HG03460 (cell line): ENCODE measurements at regions not wholly inside any gene's neighbourhood (a gene's known extent, or its start where the extent isn't known, plus 50 kb on each side); places are given as distances from the start of the nearest gene placed in this dataset.
"Not testable (repeated sequence)": the region's sequence is repeated elsewhere in the genome, so short reads cannot be mapped to it uniquely, and the experiment has no call there.

Experiments
- ATAC-seq: cut with Tn5 transposase; IDR thresholded peaks from one replicate; pipeline ENCODE4 v1.9.1; 2021; ENCODE audit not compliant: unreplicated experiment

DNA sequence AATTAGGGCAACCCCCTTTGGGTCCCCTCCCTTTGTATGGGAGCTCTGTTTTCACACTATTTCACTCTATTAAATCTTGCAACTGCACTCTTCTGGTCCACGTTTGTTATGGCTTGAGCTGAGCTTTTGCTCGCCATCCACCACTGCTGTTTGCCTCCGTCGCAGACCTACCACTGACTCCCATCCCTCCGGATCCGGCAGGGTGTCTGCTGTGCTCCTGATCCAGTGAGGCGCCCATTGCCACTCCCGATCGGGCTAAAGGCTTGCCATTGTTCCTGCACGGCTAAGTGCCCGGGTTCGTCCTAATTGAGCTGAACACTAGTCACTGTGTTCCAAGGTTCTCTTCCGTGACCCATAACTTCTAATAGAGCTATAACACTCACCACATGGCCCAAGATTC is 1424.7 kb downstream of the SLITRK1 start:
- not testable (repeated sequence) for ATAC-seq

- ATAC-seq, result no peak
Observed at GRCh38 chr13:82447416-82448077, 1434.7 kb downstream of the SLITRK1 start.

DNA sequence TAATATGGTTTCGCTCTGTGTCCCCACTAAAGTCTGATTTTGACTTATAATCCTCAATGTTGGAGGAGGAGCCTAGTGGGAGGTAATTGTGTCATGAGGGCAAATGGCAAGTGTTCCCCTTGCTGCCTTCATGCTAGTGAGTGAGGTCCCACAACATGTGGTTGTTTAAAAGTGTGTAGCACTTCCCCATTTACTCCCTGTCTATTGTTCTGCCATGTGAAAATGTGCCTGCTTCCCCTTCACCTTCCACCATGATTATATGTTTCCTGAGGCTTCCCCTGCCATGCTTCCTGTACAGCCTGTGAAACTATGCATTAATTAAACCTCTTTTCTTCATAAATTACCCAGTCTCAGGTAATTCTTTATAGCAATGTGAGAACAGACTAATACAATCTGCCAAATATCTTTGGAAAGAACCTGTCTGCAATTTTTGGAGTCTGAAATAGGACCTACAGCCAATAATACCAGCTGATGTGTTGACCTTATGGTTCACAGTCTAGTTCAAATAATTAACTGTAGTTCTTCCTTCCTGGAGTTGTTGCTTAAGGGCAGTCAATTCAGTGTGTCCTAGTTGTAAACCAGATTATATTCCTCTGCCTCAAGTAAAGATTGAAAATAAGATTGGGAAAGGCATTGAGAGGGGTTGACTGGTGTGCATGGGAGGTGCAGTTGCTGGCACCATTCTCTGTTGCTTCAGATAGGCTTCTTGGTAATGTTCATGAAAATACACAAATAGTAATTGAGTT is 1442.9 kb downstream of the SLITRK1 start:
- ATAC-seq, result no peak

DNA sequence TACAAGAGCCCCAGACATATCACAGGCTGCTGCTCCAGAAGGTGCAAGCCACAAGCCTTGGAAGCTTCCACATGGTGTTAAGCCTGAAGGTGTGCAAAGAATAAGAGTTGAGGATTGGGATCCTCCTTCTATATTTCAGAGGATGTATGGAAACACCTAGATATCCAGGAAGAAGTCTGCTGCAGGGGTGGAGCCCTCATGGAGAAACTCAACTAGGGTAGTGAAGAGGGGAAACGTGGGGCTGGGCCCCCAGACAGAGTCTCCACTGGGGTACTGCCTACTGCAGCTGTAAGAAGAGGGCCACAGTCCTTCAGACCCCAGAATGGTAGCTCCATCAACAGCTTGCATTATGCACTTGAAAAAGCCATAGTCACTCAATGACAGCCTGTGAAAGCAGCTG is 1444.0 kb downstream of the SLITRK1 start:
- ATAC-seq, result no peak

GRCh38 chr13:82436099-82436585 is 1446.1 kb downstream of the SLITRK1 start:
- ATAC-seq, result no peak

- no peak for ATAC-seq
Observed at GRCh38 chr13:82432949-82433348, 1449.3 kb downstream of the SLITRK1 start.

DNA sequence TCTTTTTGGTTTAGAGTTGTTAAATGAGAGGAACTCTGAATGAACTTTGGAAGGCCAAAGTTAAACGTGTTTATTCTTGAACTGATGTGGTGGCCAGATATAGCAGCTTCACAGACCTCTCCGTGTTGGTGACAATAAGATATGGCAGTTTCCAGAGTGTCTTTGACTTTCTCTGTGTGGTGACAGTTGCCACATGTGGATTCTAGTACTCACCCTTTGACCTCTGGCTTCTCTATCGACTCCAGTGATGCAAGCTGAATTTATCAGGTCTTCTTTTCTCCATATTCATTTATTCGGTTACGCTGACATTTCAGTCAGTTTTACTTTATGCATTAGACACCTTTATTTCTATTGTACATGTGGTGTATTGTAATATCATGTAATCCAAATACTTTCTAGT is 1469.5 kb downstream of the SLITRK1 start:
- no peak for ATAC-seq

GRCh38 chr13:82407321-82407720 is 1475.0 kb downstream of the SLITRK1 start:
- no peak for ATAC-seq

DNA sequence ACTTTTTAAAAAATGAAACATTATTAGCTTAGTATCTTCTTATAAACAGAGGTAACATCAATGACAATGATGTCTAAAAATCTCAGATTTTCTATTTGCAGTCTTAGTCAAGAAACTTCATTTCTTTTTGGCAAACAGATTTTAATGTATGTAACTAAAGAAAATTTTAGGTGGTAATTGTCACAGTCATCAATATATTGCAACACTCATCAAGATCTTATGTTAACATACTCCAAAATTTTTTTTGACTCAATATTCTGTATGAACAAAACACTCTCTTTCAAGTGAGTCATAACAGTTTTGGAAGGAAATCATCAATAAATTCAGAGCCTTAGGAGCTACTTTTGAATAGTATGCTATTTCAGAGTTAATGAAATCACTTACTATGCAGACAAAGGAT is 1507.6 kb downstream of the SLITRK1 start:
- no peak for ATAC-seq

- no peak for ATAC-seq
Observed at GRCh38 chr13:82370316-82370715, 1512.0 kb downstream of the SLITRK1 start.

- ATAC-seq, result no peak
Observed at GRCh38 chr13:82364525-82364924, 1517.7 kb downstream of the SLITRK1 start.

DNA sequence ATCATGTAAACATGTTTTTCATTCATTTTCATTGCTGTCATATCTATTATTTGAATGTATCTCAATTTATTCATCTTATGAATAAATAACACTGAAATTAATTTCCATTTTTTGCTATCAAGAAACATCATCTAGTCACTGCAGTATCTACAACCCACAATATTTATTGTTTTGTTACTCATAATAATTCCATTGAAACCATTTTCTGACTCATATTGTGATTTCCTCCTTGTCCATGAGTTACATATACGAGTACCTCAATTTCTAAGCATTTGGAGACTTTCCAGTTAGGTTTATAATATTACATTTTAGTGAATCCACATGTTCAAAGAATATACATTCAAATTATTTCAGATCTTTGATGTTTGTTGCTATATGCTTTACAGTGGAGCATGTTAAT is 1524.0 kb downstream of the SLITRK1 start:
- ATAC-seq, result no peak

DNA sequence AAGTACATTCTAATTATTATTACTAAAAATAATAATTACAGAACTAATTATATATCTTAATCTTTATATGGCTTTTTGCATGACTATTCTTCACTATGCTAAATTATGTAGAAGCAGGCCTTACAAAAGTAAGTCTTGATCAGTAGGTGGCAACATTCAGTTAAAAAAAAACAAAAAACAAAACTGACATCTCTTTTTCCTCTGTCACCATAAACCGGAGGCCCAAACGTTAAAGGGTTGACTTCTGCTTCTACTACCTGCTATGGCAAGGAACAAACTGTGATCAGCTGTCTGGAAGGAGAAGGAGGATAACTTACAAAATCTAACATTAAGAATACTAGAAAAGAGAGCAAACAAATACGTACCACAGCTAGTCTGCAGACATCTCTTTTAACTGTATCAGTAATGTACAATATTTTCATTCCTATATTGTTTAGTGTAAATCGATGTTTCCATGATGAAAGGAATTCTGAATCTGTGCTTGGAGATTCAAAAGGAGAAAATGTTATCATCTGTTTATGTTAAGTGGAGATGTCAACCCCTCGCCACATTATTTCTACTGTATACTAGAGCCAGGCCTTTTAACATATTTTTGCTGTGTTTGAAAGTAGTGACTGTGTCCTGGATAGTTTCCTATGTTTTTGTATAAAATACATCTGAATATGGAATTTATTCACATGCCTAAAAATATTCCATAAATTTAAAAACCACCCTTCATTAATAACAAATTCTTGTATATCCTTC is 1525.4 kb downstream of the SLITRK1 start:
- no peak for ATAC-seq

- no peak for ATAC-seq
Observed at GRCh38 chr13:82344867-82345266, 1537.4 kb downstream of the SLITRK1 start.

DNA sequence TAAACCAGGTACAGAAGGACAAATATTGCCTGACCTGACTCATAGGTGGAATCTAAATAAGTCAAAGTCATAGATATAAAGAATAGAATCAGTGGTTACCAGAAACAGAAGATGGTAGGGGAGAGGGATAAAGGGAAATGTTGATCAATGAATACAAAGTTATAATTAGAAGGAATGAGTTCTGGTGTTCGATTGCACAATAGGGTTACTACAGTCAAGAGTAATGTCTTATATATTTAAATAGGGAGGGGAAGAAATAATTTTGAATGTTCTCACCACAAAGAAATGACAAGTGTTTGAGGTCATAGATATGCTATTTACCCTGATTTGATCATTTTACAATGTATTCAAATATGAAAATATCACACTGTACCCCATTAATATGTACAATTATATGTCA is 1541.2 kb downstream of the SLITRK1 start:
- ATAC-seq, result no peak

DNA sequence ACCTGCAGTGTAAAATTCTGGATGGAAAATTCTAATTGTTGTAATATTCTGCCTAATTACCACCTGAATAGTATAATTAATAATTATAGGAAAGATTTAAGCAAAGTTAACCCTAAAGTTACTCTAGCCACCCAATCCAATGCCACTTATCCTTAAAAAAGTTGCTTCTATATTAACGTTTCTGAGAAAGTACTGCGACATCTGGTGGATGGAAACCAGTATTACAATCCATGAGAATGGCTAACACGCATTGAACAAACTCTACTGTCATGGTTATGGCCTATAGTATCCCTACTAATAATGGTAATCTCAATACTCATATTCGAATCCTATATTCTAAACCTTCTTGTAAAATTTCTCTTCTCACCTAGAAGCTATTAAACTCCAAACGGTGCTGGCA is 1551.8 kb downstream of the SLITRK1 start:
- no peak for ATAC-seq

GRCh38 chr13:82323101-82323500 is 1559.2 kb downstream of the SLITRK1 start:
- no peak for ATAC-seq

DNA sequence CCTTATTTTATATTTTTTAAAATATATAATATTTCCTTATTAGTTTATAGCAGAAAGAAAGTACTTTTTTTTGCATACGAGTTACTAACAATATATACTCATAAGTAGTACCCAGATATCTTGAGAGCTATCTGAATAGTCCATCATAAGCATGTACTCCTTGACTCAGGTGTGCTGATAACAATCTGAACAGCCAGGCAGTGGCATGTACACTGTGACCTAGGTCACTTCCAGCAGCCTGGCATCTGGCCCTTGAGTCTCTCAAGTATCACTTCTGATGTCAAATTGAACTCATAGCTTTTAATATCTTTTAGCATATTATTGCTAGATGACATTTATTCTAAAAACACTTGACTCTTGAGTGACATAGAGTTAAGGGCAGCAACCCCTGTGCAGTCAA is 1576.7 kb downstream of the SLITRK1 start:
- ATAC-seq, result no peak

DNA sequence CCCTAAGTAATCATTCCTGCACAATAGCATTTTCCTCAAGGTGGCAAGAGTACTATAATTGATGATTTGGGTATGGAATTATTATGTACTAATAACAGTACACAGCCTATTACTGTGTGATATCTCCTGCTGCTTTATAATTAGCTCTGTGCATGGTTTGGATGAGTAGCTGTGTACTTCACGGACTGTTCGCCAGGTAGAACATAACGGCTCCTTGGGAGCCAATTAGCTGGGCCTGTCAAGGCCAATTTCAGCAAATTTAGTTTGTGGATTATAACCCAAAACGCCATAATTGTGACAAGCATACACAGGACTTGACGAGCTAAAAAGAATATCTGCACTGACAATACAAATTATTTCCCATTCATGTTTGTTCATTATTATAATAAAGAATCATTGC is 1584.2 kb downstream of the SLITRK1 start:
- no peak for ATAC-seq

DNA sequence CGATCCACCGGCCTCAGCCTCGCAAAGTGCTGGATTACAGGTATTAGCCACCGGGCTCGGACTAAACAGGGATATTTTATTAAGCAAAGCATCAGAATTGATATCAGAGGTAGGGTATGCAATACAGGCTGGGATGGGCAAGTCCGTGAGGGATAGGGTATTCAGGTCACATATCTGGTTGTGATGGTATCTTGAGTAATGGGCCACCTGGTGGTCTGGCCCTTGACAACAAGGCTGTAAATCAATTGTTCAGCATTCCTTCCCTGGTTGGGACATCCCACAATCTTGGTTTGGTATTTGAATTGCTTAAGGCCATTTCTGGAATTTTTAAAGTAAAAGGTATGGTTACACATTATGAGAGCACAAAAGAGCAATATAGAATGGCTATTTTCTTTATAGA is 1588.0 kb downstream of the SLITRK1 start:
- ATAC-seq, result no peak

DNA sequence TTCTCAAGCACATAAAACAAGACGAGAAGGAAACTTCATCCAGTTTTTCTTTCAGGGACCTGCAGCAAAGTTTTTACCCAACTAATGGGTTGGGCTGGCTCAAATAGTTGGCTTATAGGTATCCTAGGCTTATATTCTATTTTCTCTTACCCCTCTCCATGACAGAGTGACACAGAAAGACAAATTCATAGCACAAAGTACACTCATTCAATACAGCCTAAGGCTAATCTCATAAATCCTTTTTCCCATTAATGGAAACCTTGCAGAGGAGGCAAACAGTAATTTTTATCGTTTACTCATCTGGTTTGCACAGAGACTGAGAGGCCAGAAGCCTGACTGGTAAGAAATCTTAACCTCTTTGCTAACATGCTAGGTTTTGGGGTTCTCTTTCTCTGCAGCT is 1589.9 kb downstream of the SLITRK1 start:
- ATAC-seq, result no peak

- no peak for ATAC-seq
Observed at GRCh38 chr13:82291852-82292251, 1590.4 kb downstream of the SLITRK1 start.
